B cell (primary cell): ENCODE measurements at regions not wholly inside any gene's neighbourhood (a gene's known extent, or its start where the extent isn't known, plus 50 kb on each side); places are given as distances from the start of the nearest gene placed in this dataset.

Experiments
- ATAC-seq: fragments of 200-7000 bp; cut with Tn5 transposase; one replicate; pipeline ENCODE4 v1.10.0; 2021; ENCODE audit warnings: low read depth, mild to moderate bottlenecking, moderate number of reproducible peaks, moderate library complexity
- CTCF ChIA-PET: fragments of 350-600 bp; sonication (Branson Sonifier 250); formaldehyde crosslinking; loops from one replicate; lab custom pipeline; 2021; ENCODE audit warnings: antibody characterized with exemption, inconsistent platforms; lab: Charles Lee
- POLR2A ChIA-PET: fragments of 350-600 bp; sonication (Branson Sonifier 250); formaldehyde crosslinking; loops from one replicate; lab custom pipeline; 2021; ENCODE audit warnings: antibody characterized with exemption; lab: Charles Lee
- DNase-seq: peaks from one replicate; pipeline ENCODE4 v3.0.0; 2013
- H2AFZ ChIP-seq: 2 replicates; pipeline ENCODE4 v1.6.1; 2012; ENCODE audit warnings: mild to moderate bottlenecking, low read depth, low read length; ENCODE audit not compliant: insufficient read depth, poor library complexity, severe bottlenecking
- H3K27ac ChIP-seq, 2 donors: 1 replicate in 1 of 2; 2 replicates in 1 of 2; pipeline ENCODE4 v1.5.1; 2012 to 2013; ENCODE audit warnings: low read length in 2 of 2, mild to moderate bottlenecking in 2 of 2, moderate library complexity in 1 of 2
- H3K27me3 ChIP-seq, 4 experiments: fragments of 200-600 bp in 1 of 4; sonication (generic) in 1 of 4; replicated peaks in 1 of 4; 1 replicate in 2 of 4; 2 replicates in 2 of 4; pipeline versions ENCODE4 v1.6.1 to v1.7.0; 2013 to 2016; ENCODE audit warnings: low read length in 3 of 4, mild to moderate bottlenecking in 2 of 4, mixed read lengths in 1 of 4, moderate library complexity in 1 of 4; ENCODE audit not compliant: insufficient read depth in 4 of 4, control insufficient read depth in 3 of 4; ENCODE audit errors: control extremely low read depth in 1 of 4
- H3K36me3 ChIP-seq, 2 experiments: replicated peaks in 1 of 2; 1 replicate in 1 of 2; 2 replicates in 1 of 2; pipeline versions ENCODE4 v1.6.1 to v1.7.1; 2013; ENCODE audit warnings: low read length in 1 of 2; ENCODE audit not compliant: insufficient read depth in 2 of 2, control insufficient read depth in 1 of 2; ENCODE audit errors: control extremely low read depth in 1 of 2, extremely low read depth in 1 of 2
- H3K4me1 ChIP-seq, 2 donors: fragments of 200-600 bp in 1 of 2; sonication (generic) in 1 of 2; 1 replicate in 1 of 2; 2 replicates in 1 of 2; pipeline versions ENCODE4 v1.5.1 to v1.6.1; 2013 to 2017; ENCODE audit warnings: low read length in 2 of 2; ENCODE audit not compliant: control insufficient read depth in 2 of 2, insufficient read depth in 2 of 2
- H3K4me2 ChIP-seq: replicated peaks from 2 replicates; pipeline ENCODE3; 2012; ENCODE audit warnings: mild to moderate bottlenecking, low read depth, low read length; ENCODE audit not compliant: poor library complexity, severe bottlenecking
- H3K4me3 ChIP-seq, 5 experiments: fragments of 200-600 bp in 1 of 5; sonication (generic) in 1 of 5; 1 replicate in 3 of 5; 2 replicates in 2 of 5; pipeline versions ENCODE4 v1.5.1 to v1.7.0; 2011 to 2016; ENCODE audit warnings: low read length in 4 of 5, mild to moderate bottlenecking in 4 of 5, low read depth in 2 of 5, control low read depth in 1 of 5, moderate library complexity in 1 of 5; ENCODE audit not compliant: insufficient read depth in 1 of 5; ENCODE audit errors: control extremely low read depth in 1 of 5, extremely low read depth in 1 of 5
- H3K79me2 ChIP-seq: fragments of 200-600 bp; sonication (generic); one replicate; pipeline ENCODE4 v1.6.0; 2016; ENCODE audit warnings: low read length; ENCODE audit not compliant: control insufficient read depth, insufficient read depth
- H3K9ac ChIP-seq: fragments of 200-600 bp; sonication (generic); 2 replicates; pipeline ENCODE4 v1.6.1; 2017; ENCODE audit warnings: mild to moderate bottlenecking, low read length, moderate library complexity
- H3K9me3 ChIP-seq, 3 donors: one replicate each; pipeline versions ENCODE4 v1.6.1 to v1.7.1; 2013; ENCODE audit warnings: low read length in 2 of 3; ENCODE audit not compliant: control insufficient read depth in 2 of 3, insufficient read depth in 1 of 3; ENCODE audit errors: control extremely low read depth in 1 of 3
- H4K20me1 ChIP-seq: 2 replicates; pipeline ENCODE4 v1.6.0; 2012; ENCODE audit warnings: mild to moderate bottlenecking, low read length; ENCODE audit not compliant: insufficient read depth, control insufficient read depth, poor library complexity, severe bottlenecking
- H3K27ac Mint-ChIP-seq: one replicate; pipeline ENCODE4 v1.8.0; 2021; ENCODE audit warnings: mixed read lengths
- H3K27me3 Mint-ChIP-seq: one replicate; pipeline ENCODE4 v1.8.0; 2021; ENCODE audit warnings: mixed read lengths
- H3K4me1 Mint-ChIP-seq: one replicate; pipeline ENCODE4 v1.8.0; 2021; ENCODE audit warnings: mixed read lengths
- H3K4me3 Mint-ChIP-seq: one replicate; pipeline ENCODE4 v1.8.0; 2021; ENCODE audit warnings: mixed read lengths
- H3K9me3 Mint-ChIP-seq: one replicate; pipeline ENCODE4 v1.8.0; 2022; ENCODE audit warnings: mixed read lengths; ENCODE audit not compliant: insufficient read depth
- EZH2 ChIP-seq: IDR thresholded peaks from 2 replicates; pipeline ENCODE4 v1.6.1; 2012; ENCODE audit warnings: borderline replicate concordance, low read depth, mild to moderate bottlenecking, moderate library complexity, low read length; ENCODE audit not compliant: insufficient read depth, poor library complexity, severe bottlenecking
- WGBS: methylation state at CpG from one replicate; pipeline ENCODE4 v1.1.5; 2013; ENCODE audit warnings: missing lambda C conversion rate; ENCODE audit not compliant: insufficient coverage; 5-methylcytosine and 5-hydroxymethylcytosine counted together
- intact Hi-C: fragments of 100-400 bp; cut with micrococcal nuclease; formaldehyde crosslinking; loops from one replicate; pipeline ENCODE4 v1.10.0; 2022
- TF ChIP-seq, protein P1 (sequence below): fragments of 200-600 bp; IDR thresholded peaks from one replicate; pipeline ENCODE4 v1.8.0; 2022; ENCODE audit warnings: antibody characterized with exemption, mild to moderate bottlenecking

DNA sequence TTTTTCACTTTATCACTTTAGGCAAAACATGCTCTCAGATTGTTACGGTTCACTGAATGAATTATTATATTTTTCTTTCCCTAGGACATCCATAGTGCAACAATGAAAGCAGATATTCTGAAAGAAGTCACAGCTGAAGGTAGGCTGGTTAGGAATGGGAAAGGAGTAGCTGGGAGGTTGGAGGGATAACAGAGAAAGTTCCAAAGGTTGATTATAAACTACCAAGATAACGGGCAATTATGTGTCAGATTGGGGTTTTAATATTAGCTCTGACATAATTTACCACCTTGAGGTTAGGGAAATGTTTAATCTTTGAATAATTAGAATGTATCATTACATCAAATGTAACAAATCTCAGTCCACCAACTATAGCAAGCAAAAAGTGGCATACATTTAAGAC, 96.5 kb downstream of the HTR1B start:
- POLR2A ChIA-PET, result no interaction called here
- no peak for DNase-seq
- TF ChIP-seq, protein P1, sequence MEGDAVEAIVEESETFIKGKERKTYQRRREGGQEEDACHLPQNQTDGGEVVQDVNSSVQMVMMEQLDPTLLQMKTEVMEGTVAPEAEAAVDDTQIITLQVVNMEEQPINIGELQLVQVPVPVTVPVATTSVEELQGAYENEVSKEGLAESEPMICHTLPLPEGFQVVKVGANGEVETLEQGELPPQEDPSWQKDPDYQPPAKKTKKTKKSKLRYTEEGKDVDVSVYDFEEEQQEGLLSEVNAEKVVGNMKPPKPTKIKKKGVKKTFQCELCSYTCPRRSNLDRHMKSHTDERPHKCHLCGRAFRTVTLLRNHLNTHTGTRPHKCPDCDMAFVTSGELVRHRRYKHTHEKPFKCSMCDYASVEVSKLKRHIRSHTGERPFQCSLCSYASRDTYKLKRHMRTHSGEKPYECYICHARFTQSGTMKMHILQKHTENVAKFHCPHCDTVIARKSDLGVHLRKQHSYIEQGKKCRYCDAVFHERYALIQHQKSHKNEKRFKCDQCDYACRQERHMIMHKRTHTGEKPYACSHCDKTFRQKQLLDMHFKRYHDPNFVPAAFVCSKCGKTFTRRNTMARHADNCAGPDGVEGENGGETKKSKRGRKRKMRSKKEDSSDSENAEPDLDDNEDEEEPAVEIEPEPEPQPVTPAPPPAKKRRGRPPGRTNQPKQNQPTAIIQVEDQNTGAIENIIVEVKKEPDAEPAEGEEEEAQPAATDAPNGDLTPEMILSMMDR, result no peak
- TF ChIP-seq EZH2, result no peak
- Mint-ChIP-seq H3K9me3 (peaks cover 6% of the 10 kb centered on the region), H3K27ac (no peak overlapping the region), H3K27me3 (no peaks in the 10 kb centered on the region), H3K4me3 (no peak overlapping the region), H3K4me1 (no peaks in the 10 kb centered on the region)
- no peaks in the 10 kb centered on the region for H3K4me1 ChIP-seq
- WGBS, result no CpG with 5 or more reads among the region's 2 CpGs
- no peaks in the 10 kb centered on the region for H3K79me2 ChIP-seq
- H2AFZ ChIP-seq, result no peak overlapping the region
- ATAC-seq, result no peak
- H3K4me2 ChIP-seq, result no peak overlapping the region
- H3K36me3 ChIP-seq, result no peaks in the 10 kb centered on the region
- H3K27ac ChIP-seq, result no peak overlapping the region
- intact Hi-C loops, result no loop called here
- CTCF ChIA-PET, result no interaction called here
- peaks cover 0 to 2% (median 0%) of the 10 kb centered on the region in 3 donors for H3K9me3 ChIP-seq
- H3K9ac ChIP-seq, result no peak overlapping the region
- H3K4me3 ChIP-seq, result no peak overlapping the region
- H4K20me1 ChIP-seq, result no peaks in the 10 kb centered on the region
- H3K27me3 ChIP-seq, result no peaks in the 10 kb centered on the region

DNA sequence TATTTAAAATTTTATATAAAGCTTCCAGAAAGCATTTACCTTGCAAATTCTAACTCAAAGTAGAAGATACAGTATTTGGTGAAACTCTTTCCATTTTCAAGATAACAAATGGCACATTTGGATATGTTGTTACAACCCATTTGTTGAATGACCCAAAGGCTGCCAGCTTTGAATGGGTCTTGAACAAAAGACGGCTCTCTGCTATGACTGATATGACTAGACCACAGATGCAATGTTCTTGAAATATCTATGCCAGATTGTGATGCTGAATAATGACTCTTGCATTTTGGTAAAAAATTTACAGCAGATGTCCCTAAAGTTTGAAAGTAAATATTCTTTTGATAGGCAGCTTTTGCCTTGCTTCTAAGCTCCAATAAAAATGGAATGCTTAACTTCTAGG, 99.6 kb downstream of the HTR1B start:
- Histone ChIP-seq H3K36me3 (no peaks in the 10 kb centered on the region), H3K27ac (no peak overlapping the region), H3K27me3 (no peaks in the 10 kb centered on the region), H3K4me1 (no peaks in the 10 kb centered on the region), H2AFZ (no peak overlapping the region), H3K79me2 (no peaks in the 10 kb centered on the region), H4K20me1 (no peaks in the 10 kb centered on the region), H3K4me2 (no peak overlapping the region), H3K4me3 (no peak overlapping the region), H3K9me3 (peaks cover 0 to 2% (median 0%) of the 10 kb centered on the region in 3 donors), H3K9ac (no peak overlapping the region)
- no peak for DNase-seq
- ChIA-PET POLR2A (no interaction called here), CTCF (no interaction called here)
- TF ChIP-seq, protein P1, result no peak
- TF ChIP-seq EZH2, result no peak
- ATAC-seq, result no peak
- Mint-ChIP-seq H3K27me3 (no peaks in the 10 kb centered on the region), H3K27ac (no peak overlapping the region), H3K4me3 (no peak overlapping the region), H3K9me3 (no peaks in the 10 kb centered on the region), H3K4me1 (no peaks in the 10 kb centered on the region)
- WGBS, result 89% methylated on average over 1 of the region's 1 CpG
- intact Hi-C loops, result no loop called here
